Gastrocnemius medialis (tissue), 4 donors: ENCODE measurements at regions not wholly inside any gene's neighbourhood (a gene's known extent, or its start where the extent isn't known, plus 50 kb on each side); places are given as distances from the start of the nearest gene placed in this dataset.

ENCODE experiments used
- POLR2A ChIP-seq, 2 donors: fragments of 450-650 bp; IDR thresholded peaks; one replicate each; pipeline ENCODE4 v1.6.1; 2017; ENCODE audit warnings: antibody characterized with exemption in 2 of 2, mild to moderate bottlenecking in 2 of 2, moderate library complexity in 2 of 2
- TF ChIP-seq, protein P1 (sequence below), 5 experiments: fragments of 450-650 bp in 3 of 5; fragments of 200-600 bp in 2 of 5; sonication (generic) in 2 of 5; IDR thresholded peaks in 4 of 5; conservative IDR thresholded peaks in 1 of 5; 1 replicate in 4 of 5; 2 replicates in 1 of 5; pipeline ENCODE4 v1.5.1; 2016 to 2019; ENCODE audit warnings: antibody characterized with exemption in 5 of 5, mild to moderate bottlenecking in 3 of 5, moderate library complexity in 3 of 5

DNA sequence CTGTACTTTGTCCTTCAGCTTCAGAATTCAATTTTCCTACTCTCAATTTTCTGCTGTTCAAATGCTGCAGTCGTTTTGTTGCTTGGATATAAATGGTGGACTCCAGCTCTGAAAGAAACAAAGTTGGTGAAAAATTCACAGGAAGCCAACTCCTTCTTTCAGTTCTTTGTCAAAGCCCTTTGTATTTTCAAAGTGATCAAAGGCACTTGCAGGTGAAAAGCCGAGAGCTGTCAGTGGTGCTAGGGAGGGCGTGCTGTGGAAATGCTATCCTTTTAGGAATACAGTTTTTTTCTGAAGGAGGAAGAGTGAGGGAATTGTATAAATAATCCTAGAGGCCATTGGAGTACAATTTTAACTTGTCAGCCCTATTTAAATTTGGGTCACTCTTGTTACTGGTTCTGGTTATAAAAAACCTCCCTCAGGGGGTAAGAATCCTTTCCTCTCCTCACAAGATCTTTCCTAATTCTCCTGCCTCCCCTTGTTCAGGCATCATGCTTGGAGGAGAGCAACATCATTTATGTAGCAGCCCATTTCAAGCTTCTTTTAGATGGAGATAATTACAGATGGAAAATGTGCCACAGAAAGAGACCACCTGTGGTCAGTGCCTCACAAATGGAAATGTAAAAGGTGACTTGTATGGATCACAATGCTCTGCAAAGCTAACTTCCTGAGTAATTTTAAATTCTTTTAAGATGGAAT lies 62.5 kb upstream of the GHR start:
- TF ChIP-seq POLR2A (IDR thresholded peaks at IDR 0.05) = no peak
- TF ChIP-seq, protein P1, sequence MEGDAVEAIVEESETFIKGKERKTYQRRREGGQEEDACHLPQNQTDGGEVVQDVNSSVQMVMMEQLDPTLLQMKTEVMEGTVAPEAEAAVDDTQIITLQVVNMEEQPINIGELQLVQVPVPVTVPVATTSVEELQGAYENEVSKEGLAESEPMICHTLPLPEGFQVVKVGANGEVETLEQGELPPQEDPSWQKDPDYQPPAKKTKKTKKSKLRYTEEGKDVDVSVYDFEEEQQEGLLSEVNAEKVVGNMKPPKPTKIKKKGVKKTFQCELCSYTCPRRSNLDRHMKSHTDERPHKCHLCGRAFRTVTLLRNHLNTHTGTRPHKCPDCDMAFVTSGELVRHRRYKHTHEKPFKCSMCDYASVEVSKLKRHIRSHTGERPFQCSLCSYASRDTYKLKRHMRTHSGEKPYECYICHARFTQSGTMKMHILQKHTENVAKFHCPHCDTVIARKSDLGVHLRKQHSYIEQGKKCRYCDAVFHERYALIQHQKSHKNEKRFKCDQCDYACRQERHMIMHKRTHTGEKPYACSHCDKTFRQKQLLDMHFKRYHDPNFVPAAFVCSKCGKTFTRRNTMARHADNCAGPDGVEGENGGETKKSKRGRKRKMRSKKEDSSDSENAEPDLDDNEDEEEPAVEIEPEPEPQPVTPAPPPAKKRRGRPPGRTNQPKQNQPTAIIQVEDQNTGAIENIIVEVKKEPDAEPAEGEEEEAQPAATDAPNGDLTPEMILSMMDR (IDR thresholded peaks at IDR 0.05 in 4 of 5, conservative IDR thresholded peaks at IDR 0.05 in 1 of 5) = no peak
